ENCODE measurements at regions not wholly inside any gene's neighbourhood (a gene's known extent, or its start where the extent isn't known, plus 50 kb on each side); places are given as distances from the start of the nearest gene placed in this dataset.

- Histone ChIP-seq H3K27me3 (ENCODE audit: low read depth) (peaks cover 83% of the 10 kb centered on the region), H3K9me3 (replicated peaks) (no peaks in the 10 kb centered on the region), H3K4me1 (no peaks in the 10 kb centered on the region), H3K36me3 (no peaks in the 10 kb centered on the region), H3K27ac (replicated peaks) (no peak overlapping the region), H3K4me3 (no peak overlapping the region)
- no peak for TF ChIP-seq CTCF (IDR thresholded peaks at IDR 0.05; ENCODE audit: borderline replicate concordance)
- intact Hi-C loops (cut with micrococcal nuclease): no loop called here
- no peak for DNase-seq
Observed at GRCh38 chr1:34270181-34270580, 93.5 kb downstream of the C1orf94 start.

- no peak for TF ChIP-seq CTCF (IDR thresholded peaks at IDR 0.05; ENCODE audit: borderline replicate concordance)
Observed at GRCh38 chr1:34272152-34272551, 95.4 kb downstream of the C1orf94 start.

GRCh38 chr1:34275150-34275549, 98.4 kb downstream of the C1orf94 start:
- Histone ChIP-seq H3K27me3 (ENCODE audit: low read depth) (peaks cover 47% of the 10 kb centered on the region), H3K27ac (replicated peaks) (no peak overlapping the region)
- intact Hi-C loops (cut with micrococcal nuclease): no loop called here

More at GRCh38 chr1:34272152-34272551, 95.4 kb downstream of the C1orf94 start:
- Histone ChIP-seq H3K4me1 (no peaks in the 10 kb centered on the region), H3K9me3 (replicated peaks) (no peaks in the 10 kb centered on the region), H3K4me3 (no peak overlapping the region), H3K27ac (replicated peaks) (no peak overlapping the region), H3K36me3 (no peaks in the 10 kb centered on the region), H3K27me3 (ENCODE audit: low read depth) (peaks cover 63% of the 10 kb centered on the region)
- DNase-seq: no peak
- intact Hi-C loops (cut with micrococcal nuclease): no loop called here

GRCh38 chr1:34276606-34277005, 99.9 kb downstream of the C1orf94 start:
- intact Hi-C loops (cut with micrococcal nuclease): no loop called here
- no peaks in the 10 kb centered on the region for H3K36me3 ChIP-seq
- no peak for TF ChIP-seq CTCF (IDR thresholded peaks at IDR 0.05; ENCODE audit: borderline replicate concordance)
- no peak for DNase-seq
- H3K27me3 ChIP-seq (ENCODE audit: low read depth): peaks cover 48% of the 10 kb centered on the region
- no peak overlapping the region for H3K27ac ChIP-seq (replicated peaks)
- H3K9me3 ChIP-seq (replicated peaks): no peaks in the 10 kb centered on the region
- no peak overlapping the region for H3K4me3 ChIP-seq
- H3K4me1 ChIP-seq: no peaks in the 10 kb centered on the region

More at GRCh38 chr1:34275150-34275549, 98.4 kb downstream of the C1orf94 start:
- no peak for DNase-seq
- H3K4me1 ChIP-seq: no peaks in the 10 kb centered on the region
- H3K4me3 ChIP-seq: no peak overlapping the region
- no peak for TF ChIP-seq CTCF (IDR thresholded peaks at IDR 0.05; ENCODE audit: borderline replicate concordance)
- no peaks in the 10 kb centered on the region for H3K36me3 ChIP-seq
- no peaks in the 10 kb centered on the region for H3K9me3 ChIP-seq (replicated peaks)

GRCh38 chr1:34277150-34277549, 100.4 kb downstream of the C1orf94 start:
- no peak for DNase-seq
- intact Hi-C loops (cut with micrococcal nuclease): no loop called here

More at GRCh38 chr1:34277150-34277549, 100.4 kb downstream of the C1orf94 start:
- H3K9me3 ChIP-seq (replicated peaks): no peaks in the 10 kb centered on the region
- TF ChIP-seq CTCF (IDR thresholded peaks at IDR 0.05; ENCODE audit: borderline replicate concordance): no peak
- no peaks in the 10 kb centered on the region for H3K36me3 ChIP-seq
- no peak overlapping the region for H3K27ac ChIP-seq (replicated peaks)
- no peaks in the 10 kb centered on the region for H3K4me1 ChIP-seq
- H3K27me3 ChIP-seq (ENCODE audit: low read depth): peaks cover 43% of the 10 kb centered on the region
- H3K4me3 ChIP-seq: no peak overlapping the region

Measured in left ventricle myocardium inferior (tissue), 1 donor.